Activated CD8-positive, alpha-beta memory T cell treated with anti-CD3 and anti-CD28 coated beads for 48 hours (primary cell): ENCODE measurements at regions not wholly inside any gene's neighbourhood (a gene's known extent, or its start where the extent isn't known, plus 50 kb on each side); places are given as distances from the start of the nearest gene placed in this dataset.
"Not testable (repeated sequence)": the region's sequence is repeated elsewhere in the genome, so short reads cannot be mapped to it uniquely, and the experiment has no call there.

Experiments
- DNase-seq, 3 experiments: peaks; one replicate each; pipeline ENCODE4 v3.0.0-alpha.2; 2020; ENCODE audit warnings: low read depth in 2 of 3, low spot score in 2 of 3

GRCh38 chr10:28137907-28138880 is 139.3 kb upstream of the ODAD2 start:
- no peak for DNase-seq

DNA sequence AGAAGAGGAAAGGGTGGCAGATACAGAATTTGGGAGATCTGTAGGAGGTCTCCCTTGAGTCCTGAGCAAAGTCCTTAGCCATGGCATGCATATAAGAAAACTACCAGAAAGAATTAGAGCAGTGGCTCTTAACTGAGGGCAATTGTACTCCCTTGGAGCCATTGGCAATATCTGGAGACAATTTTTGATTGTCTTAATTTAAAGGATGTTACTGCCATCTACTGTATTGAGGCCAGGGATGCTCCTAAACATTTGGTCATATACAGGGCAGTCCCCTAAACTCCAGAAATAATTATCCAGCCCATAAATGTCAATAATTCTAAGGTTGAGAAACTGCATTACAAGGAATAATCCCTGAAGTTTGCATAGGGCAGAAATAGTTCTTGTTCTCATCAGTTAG is 136.4 kb upstream of the ODAD2 start:
- no peak for DNase-seq

DNA sequence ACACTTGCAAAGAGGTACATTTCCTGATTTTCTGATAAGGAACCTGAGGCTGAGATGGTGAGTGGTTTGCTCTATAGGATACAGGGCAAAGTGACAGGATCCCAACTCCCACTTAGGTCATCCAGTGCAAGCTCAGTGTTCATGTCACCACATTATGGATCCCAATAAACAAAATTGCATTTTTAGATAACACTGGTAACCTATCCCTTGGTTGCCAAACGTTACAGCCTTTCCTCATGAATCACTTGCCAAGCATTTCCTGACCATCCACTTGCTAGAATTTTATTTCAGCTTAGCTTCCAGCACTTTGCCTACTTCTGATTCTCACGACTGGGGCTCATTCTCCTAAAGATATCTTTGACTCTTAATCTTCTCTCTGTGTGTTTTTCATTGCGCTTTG is 131.4 kb upstream of the ODAD2 start:
- DNase-seq: no peak

- no peak for DNase-seq
Observed at GRCh38 chr10:28127881-28128280, 129.0 kb upstream of the ODAD2 start.

DNA sequence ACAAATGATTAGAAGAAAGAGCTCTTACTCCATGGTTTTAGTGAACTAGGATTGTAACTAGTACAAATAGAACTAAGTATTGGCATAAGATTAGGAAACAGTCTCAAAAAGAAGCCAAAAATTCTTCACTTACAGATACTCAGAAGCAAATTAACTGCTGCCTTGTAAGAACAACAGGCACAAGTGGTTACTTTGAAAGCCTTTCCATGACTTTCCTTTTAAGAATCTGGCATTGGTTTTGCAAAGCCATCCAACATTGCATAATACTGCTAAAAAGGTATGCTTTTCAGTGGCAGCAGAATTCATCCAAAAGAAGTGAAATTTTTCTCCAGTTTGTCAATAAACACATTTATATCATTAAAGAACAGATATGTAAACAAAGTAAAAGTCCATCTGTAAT is 126.8 kb upstream of the ODAD2 start:
- DNase-seq: no peak

- DNase-seq: no peak
Observed at GRCh38 chr10:28120795-28121194, 121.9 kb upstream of the ODAD2 start.

DNA sequence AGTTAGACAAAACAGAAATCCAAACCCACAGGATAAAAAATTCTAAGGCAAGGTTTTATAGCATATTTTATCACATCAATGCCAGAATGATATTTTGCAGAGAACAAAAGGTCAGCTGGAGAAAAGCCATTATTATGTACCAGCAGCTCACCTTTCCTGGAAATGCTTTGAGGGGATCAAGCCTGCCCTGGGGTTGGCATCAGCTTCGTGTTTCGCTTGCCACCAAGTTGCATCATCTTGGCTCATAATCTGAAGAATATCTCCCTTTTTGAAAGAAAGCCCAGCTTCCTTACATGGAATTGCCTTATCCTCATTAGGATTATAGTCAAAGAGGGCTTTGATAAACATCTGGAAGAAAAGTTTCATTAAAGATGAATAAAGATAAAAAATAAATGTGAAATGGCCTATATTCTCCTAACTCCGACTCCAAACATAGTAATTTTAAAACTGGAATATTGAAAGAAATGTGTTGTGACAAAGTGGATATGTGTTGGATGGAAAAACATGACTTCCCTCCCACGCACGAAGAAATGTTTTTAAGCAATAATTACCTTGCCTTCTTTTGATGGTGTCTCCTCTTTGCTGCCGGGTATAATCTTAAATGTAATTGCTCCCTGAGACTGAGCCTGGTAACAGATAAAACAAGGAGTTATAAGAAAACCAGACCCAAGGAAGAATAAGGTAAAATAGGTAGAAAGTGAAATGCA is 121.3 kb upstream of the ODAD2 start:
- DNase-seq: no peak

DNA sequence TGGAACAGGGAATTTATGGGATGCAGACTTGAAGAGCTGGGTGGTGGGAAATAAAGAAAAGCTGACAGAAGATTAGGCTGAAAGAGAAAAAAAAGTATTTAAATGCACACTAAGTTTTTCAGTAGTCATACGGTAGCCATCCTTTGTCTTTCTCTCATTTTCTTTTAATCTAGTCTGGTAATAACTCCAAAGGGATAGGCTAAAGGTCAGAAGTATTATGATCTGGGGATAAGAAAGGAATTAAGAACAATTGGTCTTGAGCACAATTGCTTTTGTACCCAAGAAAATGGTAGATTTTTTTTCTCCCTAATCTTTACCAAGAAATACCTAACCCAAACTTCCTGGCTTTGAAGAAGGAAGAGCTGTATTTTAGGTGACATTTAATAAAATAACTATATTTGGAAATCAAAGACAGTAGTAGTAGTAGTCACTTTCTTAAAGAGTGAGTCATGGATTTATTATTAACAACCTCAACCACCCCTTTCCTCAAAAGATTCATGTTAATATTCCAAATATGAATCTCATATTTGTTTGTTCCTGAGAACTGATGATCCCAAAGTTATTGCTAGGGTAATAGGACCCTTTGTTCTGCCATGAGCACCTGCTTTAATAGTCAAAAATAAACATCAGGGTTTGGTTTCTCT is 120.2 kb upstream of the ODAD2 start:
- no peak for DNase-seq

- DNase-seq: no peak
Observed at GRCh38 chr10:28113202-28113601, 114.3 kb upstream of the ODAD2 start.

DNA sequence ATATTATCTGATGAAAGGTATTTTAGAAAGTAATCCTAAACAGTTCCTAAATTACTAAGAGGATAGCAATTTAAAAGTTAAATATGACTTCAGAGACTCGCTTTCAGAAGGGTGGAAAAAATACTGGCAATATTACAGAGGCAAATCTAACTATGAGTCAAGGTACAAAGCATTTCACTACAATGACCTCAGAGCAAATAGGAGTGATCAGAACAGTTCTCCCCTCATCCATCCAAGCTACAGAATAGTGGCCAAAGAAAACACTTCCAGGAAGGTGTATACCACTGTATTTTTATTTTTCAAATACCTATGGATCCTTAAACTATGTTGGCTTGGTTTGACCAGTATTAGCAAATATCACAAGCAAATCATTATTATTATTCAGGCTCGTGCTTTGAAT is 112.8 kb upstream of the ODAD2 start:
- no peak for DNase-seq

DNA sequence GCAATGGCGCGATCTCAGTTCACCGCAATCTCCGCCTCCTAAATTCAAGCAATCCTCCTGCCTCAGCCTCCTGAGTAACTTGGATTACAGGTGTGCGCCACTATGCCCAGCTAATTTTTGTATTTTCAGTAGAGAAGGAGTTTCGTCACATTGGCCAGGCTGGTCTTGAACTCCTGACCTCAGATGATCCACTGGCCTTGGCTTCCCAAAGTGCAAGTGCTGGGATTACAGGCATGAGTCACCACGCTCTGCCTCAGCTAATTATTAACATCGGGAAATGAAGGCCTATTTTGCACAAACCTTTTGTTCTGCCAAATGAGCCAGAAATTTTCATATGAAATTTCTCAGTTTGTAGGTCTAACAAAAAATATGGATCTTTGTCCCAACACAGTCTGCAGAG is 106.7 kb upstream of the ODAD2 start:
- no peak for DNase-seq

DNA sequence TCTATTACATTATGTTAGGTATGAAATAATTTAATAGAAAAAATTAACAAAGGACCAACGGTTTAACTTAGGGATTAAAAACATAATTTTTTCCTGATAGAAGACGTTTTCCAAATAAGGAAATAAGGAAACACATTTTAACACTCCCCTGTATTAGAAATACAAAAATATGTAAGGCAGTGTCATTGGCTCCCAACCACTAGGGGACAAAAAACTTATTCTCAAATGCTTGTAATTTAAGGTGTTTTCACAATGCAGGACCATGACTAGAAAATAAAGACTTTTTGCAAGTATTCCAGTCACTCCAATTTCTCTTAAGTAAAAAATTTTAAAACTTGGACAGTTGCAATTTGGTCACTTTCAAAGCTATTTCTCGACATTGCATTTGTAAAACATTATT is 98.8 kb upstream of the ODAD2 start:
- no peak for DNase-seq

GRCh38 chr10:28095791-28096378 is 97.0 kb upstream of the ODAD2 start:
- DNase-seq: no peak

- no peak for DNase-seq
Observed at GRCh38 chr10:28094121-28094520, 95.2 kb upstream of the ODAD2 start.

DNA sequence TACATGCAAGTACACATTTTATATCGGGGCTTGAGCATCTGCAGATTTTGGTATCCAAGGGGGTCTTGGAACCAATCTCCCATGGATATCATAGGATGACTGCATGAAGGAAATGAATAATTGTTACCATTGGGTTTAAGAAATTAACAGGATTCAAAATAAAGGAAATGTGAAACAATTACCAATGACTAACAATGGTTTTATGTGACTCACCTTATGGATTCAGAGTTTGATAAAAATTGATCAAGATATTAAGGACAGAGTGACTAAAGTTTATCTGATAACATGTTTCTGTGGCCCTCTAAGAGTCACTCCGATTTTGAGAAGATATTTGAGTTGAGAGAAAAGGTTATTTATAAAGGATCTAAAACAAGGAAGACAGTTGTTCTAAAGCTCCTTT is 93.0 kb upstream of the ODAD2 start:
- DNase-seq: no peak

DNA sequence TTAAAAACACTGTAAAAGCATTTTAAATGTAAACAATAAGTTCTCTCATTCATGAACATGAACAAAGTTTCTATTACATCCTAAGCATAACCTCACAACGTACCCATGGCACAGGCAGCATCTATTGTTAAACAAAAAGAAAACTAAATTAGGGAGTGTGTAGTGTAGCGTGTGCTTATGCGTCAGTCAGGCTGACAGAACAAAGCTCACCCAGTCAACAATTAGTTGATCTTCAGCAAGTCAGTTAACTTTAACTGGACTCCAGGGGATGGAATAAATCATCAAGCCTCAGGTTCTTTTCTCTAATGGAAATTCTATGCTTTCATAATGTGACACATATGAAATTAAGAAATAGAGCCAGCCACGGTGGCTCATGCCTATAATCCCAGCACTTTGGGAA is 91.6 kb upstream of the ODAD2 start:
- no peak for DNase-seq

- DNase-seq: no peak
Observed at GRCh38 chr10:28089467-28089866, 90.6 kb upstream of the ODAD2 start.

DNA sequence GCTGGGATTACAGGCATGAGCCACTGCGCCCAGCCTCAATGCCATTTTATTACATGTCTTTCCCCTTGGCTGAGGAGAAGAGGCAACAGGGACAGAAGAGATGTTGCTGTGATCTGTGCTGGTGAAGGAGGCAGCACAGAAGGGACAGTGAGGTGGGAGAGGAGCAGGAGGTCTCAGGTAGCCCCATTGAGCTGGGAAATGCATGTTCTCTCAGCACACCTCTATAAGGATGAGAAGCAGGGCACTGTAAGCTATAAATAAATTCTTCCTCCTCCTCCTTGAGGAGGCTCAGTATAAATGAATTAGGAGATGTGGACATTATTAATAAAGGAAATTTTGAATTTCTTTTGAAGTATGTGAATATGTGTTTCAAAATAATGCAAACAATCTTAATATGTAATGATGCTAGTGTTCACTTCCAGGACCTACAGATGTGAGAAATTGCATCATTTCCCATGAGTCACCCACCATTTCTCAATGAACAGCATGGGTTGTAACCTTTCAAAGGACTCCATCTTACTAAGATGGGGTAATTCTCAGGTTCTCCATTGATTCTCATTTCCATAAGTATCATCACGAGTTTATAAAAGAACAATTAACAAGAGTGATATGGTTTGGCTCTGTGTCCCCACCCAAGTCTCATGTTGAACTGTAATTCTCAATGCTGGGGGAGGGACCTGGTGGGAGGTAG is 88.9 kb upstream of the ODAD2 start:
- DNase-seq: no peak

GRCh38 chr10:28085760-28086159 is 86.9 kb upstream of the ODAD2 start:
- not testable (repeated sequence) for DNase-seq

DNA sequence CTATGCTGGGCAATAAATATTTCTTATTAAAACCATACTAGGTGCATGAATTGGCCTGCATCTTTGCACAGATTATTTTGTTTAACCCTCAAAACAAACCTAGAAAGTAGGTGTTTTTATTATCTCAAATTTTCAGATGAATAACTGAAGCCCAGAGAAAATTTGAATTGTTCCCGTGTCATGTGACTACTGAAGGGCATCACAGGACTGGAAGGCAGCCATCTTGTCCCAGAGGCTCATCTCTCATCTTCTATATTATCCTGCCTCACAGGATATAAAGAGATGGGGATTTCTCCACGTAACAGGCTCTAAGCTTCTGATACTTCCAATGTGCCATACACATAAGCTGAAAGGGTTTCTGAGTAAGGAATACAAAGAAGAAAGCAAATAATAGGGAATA is 84.0 kb upstream of the ODAD2 start:
- no peak for DNase-seq

DNA sequence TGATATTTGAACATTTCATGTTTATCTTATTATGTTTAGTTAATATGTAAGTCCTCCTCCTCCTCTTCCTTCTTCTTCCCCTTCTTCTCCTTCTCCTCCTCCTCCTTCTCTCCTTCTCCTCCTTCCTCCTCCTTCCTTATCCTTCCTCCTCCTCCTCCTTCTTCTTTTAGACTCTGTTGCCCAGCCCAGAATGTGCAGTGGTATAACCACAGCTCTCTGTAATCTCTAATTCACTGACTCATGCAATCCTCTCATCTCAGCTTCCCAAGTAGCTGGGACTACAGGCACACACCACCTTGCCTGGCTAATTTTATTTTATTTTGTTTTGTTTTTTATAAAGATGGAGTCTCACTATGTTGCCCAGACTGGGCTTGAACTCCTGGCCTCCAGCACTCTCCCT is 83.4 kb upstream of the ODAD2 start:
- no peak for DNase-seq
